SK-N-SH (cell line): ENCODE measurements at regions not wholly inside any gene's neighbourhood (a gene's known extent, or its start where the extent isn't known, plus 50 kb on each side); places are given as distances from the start of the nearest gene placed in this dataset.

Experiments used
- CTCF ChIA-PET: fragments of 300-600, 350-600 bp; formaldehyde crosslinking; extraction: SDS; loops from one replicate; lab custom pipeline; 2021; lab: Yijun Ruan, JAX
- POLR2A ChIA-PET: fragments of 350-600 bp; sonication (Branson Sonifier 250); formaldehyde crosslinking; extraction: SDS; loops from one replicate; lab custom pipeline; 2020; ENCODE audit warnings: antibody characterized with exemption, inconsistent platforms; lab: Yijun Ruan, JAX
- DNase-seq: peaks from one replicate; pipeline ENCODE4 v3.0.0; 2012
- H2AFZ ChIP-seq: fragments of 200-600 bp; sonication (generic); 2 replicates; pipeline ENCODE4 v1.8.1; 2016; ENCODE audit warnings: antibody characterized with exemption, mild to moderate bottlenecking, low read depth
- H3F3A ChIP-seq: fragments of 200-600 bp; sonication (generic); replicated peaks from 2 replicates; pipeline ENCODE3; 2016; ENCODE audit warnings: antibody characterized with exemption, mild to moderate bottlenecking; ENCODE audit not compliant: insufficient read depth
- H3K27ac ChIP-seq, 2 experiments: fragments of 200-500 bp in 1 of 2; fragments of 200-600 bp in 1 of 2; sonication (Bioruptor generic) in 1 of 2; sonication (generic), shearing (Covaris generic) in 1 of 2; 2 replicates each; pipeline versions ENCODE4 v1.5.1 to v1.6.1; 2014 to 2016; ENCODE audit warnings: low read depth in 2 of 2, inconsistent platforms in 1 of 2, low read length in 1 of 2, mild to moderate bottlenecking in 1 of 2, mixed read lengths in 1 of 2
- H3K27me3 ChIP-seq: fragments of 200-600 bp; sonication (generic), shearing (Covaris generic); 2 replicates; pipeline ENCODE4 v1.6.1; 2016; ENCODE audit warnings: mixed run types; ENCODE audit not compliant: insufficient read depth
- H3K36me3 ChIP-seq, 2 experiments: fragments of 200-500 bp in 1 of 2; fragments of 200-600 bp in 1 of 2; sonication (Bioruptor generic) in 1 of 2; sonication (generic) in 1 of 2; replicated peaks in 1 of 2; 2 replicates each; pipeline versions ENCODE3 to v1.5.1; 2014 to 2016; ENCODE audit warnings: low read length in 1 of 2, mild to moderate bottlenecking in 1 of 2; ENCODE audit not compliant: insufficient read depth in 2 of 2, control insufficient read depth in 1 of 2
- H3K4me1 ChIP-seq, 2 experiments: fragments of 200-500 bp in 1 of 2; fragments of 200-600 bp in 1 of 2; sonication (Bioruptor generic) in 1 of 2; sonication (generic), shearing (Covaris generic) in 1 of 2; 2 replicates each; pipeline versions ENCODE4 v1.5.1 to v1.6.1; 2014 to 2016; ENCODE audit warnings: low read depth in 1 of 2, low read length in 1 of 2, mixed run types in 1 of 2; ENCODE audit not compliant: insufficient read depth in 2 of 2, control insufficient read depth in 1 of 2
- H3K4me2 ChIP-seq: fragments of 200-600 bp; sonication (generic), shearing (Covaris generic); 2 replicates; pipeline ENCODE4 v1.6.1; 2017; ENCODE audit warnings: mixed run types
- H3K4me3 ChIP-seq, 2 experiments: fragments of 200-500 bp in 1 of 2; fragments of 200-600 bp in 1 of 2; sonication (Bioruptor generic) in 1 of 2; sonication (generic), shearing (Covaris generic) in 1 of 2; 2 replicates each; pipeline versions ENCODE4 v1.5.1 to v1.8.1; 2014 to 2016; ENCODE audit warnings: low read depth in 2 of 2, inconsistent platforms in 1 of 2, low read length in 1 of 2, mild to moderate bottlenecking in 1 of 2, mixed read lengths in 1 of 2, moderate library complexity in 1 of 2
- H3K79me2 ChIP-seq: fragments of 200-600 bp; sonication (generic); 2 replicates; pipeline ENCODE4 v1.8.1; 2017; ENCODE audit warnings: mild to moderate bottlenecking; ENCODE audit not compliant: insufficient read depth
- H3K9ac ChIP-seq: fragments of 200-600 bp; sonication (generic); 2 replicates; pipeline ENCODE4 v1.6.1; 2017; ENCODE audit warnings: mixed run types
- H3K9me2 ChIP-seq: fragments of 200-600 bp; sonication (generic); 2 replicates; pipeline ENCODE4 v1.6.1; 2017; ENCODE audit warnings: mixed run types
- H3K9me3 ChIP-seq: fragments of 200-600 bp; sonication (generic); 2 replicates; pipeline ENCODE4 v1.6.1; 2017; ENCODE audit warnings: mixed run types, mild to moderate bottlenecking, moderate library complexity
- H4K20me1 ChIP-seq: fragments of 200-600 bp; sonication (generic); 2 replicates; pipeline ENCODE4 v1.6.1; 2017; ENCODE audit warnings: mild to moderate bottlenecking, mixed run types; ENCODE audit not compliant: insufficient read depth
- EP300 ChIP-seq, 2 experiments: IDR thresholded peaks; 2 replicates each; pipeline versions ENCODE4 v1.4.0 to v1.6.1; 2012; ENCODE audit warnings: borderline replicate concordance in 1 of 2, low read depth in 1 of 2, low read length in 1 of 2
- EZH2phosphoT487 ChIP-seq: fragments of 200-600 bp; sonication (generic); IDR thresholded peaks from 2 replicates; pipeline ENCODE4 v1.6.1; 2017; ENCODE audit warnings: low read depth, mixed run types, mild to moderate bottlenecking, antibody characterized with exemption, moderate library complexity, borderline replicate concordance
- FOXJ3 ChIP-seq: sonication (generic); formaldehyde crosslinking; IDR thresholded peaks from 2 replicates; pipeline ENCODE4 v1.5.1; 2020; ENCODE audit warnings: mild to moderate bottlenecking, missing genetic modification reagents
- FOXM1 ChIP-seq: IDR thresholded peaks from 2 replicates; pipeline ENCODE4 v1.4.0; 2012; ENCODE audit warnings: low read depth, mild to moderate bottlenecking
- GATA2 ChIP-seq: sonication (generic); formaldehyde crosslinking; IDR thresholded peaks from 2 replicates; pipeline ENCODE4 v1.5.0; 2020; ENCODE audit warnings: mild to moderate bottlenecking, missing genetic modification reagents
- NRF1 ChIP-seq: IDR thresholded peaks from 2 replicates; pipeline ENCODE4 v1.6.1; 2012; ENCODE audit warnings: low read depth, mild to moderate bottlenecking, low read length
- POLR2AphosphoS5 ChIP-seq: IDR thresholded peaks from 2 replicates; pipeline ENCODE4 v1.6.1; 2012; ENCODE audit warnings: low read depth, low read length
- RCOR1 ChIP-seq: fragments of 150-350 bp; IDR thresholded peaks from 2 replicates; pipeline ENCODE4 v1.6.1; 2017; ENCODE audit warnings: antibody characterized with exemption, low read length
- REST ChIP-seq: IDR thresholded peaks from 2 replicates; pipeline ENCODE4 v1.6.1; 2012; ENCODE audit warnings: mild to moderate bottlenecking, low read depth, low read length, moderate library complexity
- RXRA ChIP-seq: IDR thresholded peaks from 2 replicates; pipeline ENCODE4 v1.4.0; 2012; ENCODE audit warnings: low read depth, mild to moderate bottlenecking, borderline replicate concordance
- SIN3A ChIP-seq: IDR thresholded peaks from 2 replicates; pipeline ENCODE4 v1.6.1; 2012; ENCODE audit warnings: low read depth, mild to moderate bottlenecking, low read length, moderate library complexity, borderline replicate concordance
- TCF12 ChIP-seq: IDR thresholded peaks from 2 replicates; pipeline ENCODE4 v1.4.0; 2012
- TEAD4 ChIP-seq: IDR thresholded peaks from 2 replicates; pipeline ENCODE4 v1.4.0; 2012; ENCODE audit warnings: mild to moderate bottlenecking, borderline replicate concordance; ENCODE audit not compliant: insufficient read depth
- USF1 ChIP-seq: IDR thresholded peaks from 2 replicates; pipeline ENCODE4 v1.4.0; 2012; ENCODE audit warnings: low read depth, borderline replicate concordance
- USF2 ChIP-seq: fragments of 150-350 bp; IDR thresholded peaks from 2 replicates; pipeline ENCODE4 v1.6.1; 2017; ENCODE audit warnings: antibody characterized with exemption, low read length, low read depth, borderline replicate concordance
- WGBS: methylation state at CpG from one replicate; pipeline ENCODE4 v1.1.6; 2017; ENCODE audit warnings: low lambda C conversion rate; 5-methylcytosine and 5-hydroxymethylcytosine counted together
- TF ChIP-seq, protein P1 (sequence below): IDR thresholded peaks from 2 replicates; pipeline ENCODE4 v1.4.0; 2012; ENCODE audit warnings: low read depth, borderline replicate concordance

DNA sequence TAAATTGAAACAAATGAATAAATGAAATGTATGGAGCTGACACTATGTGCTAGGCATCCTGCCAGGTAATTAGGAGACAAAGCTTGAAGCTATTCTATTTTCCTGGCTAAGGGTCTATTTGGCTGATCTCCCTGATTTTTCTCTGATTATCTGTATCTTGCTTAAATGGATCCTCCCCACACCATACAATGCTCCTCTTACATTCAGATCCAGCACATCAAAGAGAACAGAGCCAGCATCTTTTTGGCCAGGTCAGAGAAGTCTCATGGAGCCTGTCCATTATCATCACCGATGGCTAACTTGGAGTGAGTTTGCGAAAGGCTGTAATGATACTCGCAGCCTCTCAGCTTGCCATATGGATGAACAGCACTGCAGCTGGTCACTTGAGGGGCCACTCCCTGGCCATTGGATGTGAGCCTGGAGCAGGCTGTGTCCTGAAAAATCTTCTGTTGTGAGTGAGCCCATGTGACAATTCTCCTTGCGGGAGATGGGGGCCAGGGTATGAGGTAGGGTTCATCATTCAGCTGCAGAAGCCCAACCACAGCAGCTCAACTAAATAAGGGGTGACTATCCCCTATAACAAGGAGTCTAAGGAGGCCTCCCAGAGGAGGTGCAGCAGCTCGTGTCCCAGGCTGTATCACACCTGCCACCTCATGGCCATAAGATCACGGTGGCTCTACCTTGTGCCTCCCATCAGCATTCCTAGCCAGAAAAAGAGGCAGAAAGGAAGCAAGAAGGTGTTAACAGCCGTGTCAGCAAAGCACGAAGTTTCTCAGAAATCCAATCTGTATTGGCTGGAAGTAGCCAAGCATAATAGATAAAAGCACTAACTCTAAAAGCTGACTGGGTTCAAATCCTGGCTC lies 69.3 kb upstream of the ST8SIA2 start:
- Histone ChIP-seq H4K20me1 (no peaks in the 10 kb centered on the region), H3F3A (no peaks in the 10 kb centered on the region), H3K27me3 (no peaks in the 10 kb centered on the region), H3K36me3 (no peaks in the 10 kb centered on the region), H3K4me3 (no peak overlapping the region), H3K4me1 (peaks cover 0 to 16% of the 10 kb centered on the region in 2 experiments; a peak in 1 of 4 replicates), H2AFZ (no peak overlapping the region), H3K27ac (peak overlapping the region in 1 of 2 experiments; percentile 60; a peak in 2 of 4 replicates), H3K79me2 (no peaks in the 10 kb centered on the region), H3K4me2 (no peak overlapping the region), H3K9ac (no peak overlapping the region)
- 14% methylated on average over 7 of the region's 8 CpGs for WGBS
- ChIA-PET POLR2A (no interaction called here), CTCF (interaction anchor here (0.5 to 1.4 kb wide), 6 partner anchors 14 to 925 kb away, joined by 3 to 7 read pairs (median 3); partner anchors contain the start of gene ST8SIA2)
- DNase-seq: peak; percentile 59
- TF ChIP-seq GATA2: peak; percentile 77
- TF ChIP-seq RCOR1: 0 out of 2 replicates have a peak, but pooled peaks have one; percentile 65
- TF ChIP-seq SIN3A: no peak
- TF ChIP-seq EP300 (IDR thresholded peaks at IDR 0.05; ENCODE audit: borderline replicate concordance in 1 of 2, low read depth in 1 of 2, low read length in 1 of 2): peak in 1 of 2 experiments; percentile 58; a peak in 1 of 4 replicates
- TF ChIP-seq FOXJ3: no peak; the same call in 1 of the 2 replicates
- no peak for TF ChIP-seq EZH2phosphoT487
- TF ChIP-seq, all 33 proteins: peak for 3
- Histone ChIP-seq H3K9me3 (no peaks in the 10 kb centered on the region), H3K9me2 (no peaks in the 10 kb centered on the region)

- Histone ChIP-seq H3K79me2 (no peaks in the 10 kb centered on the region), H3K4me3 (no peak overlapping the region), H3K4me1 (peaks cover 0 to 16% of the 10 kb centered on the region in 2 experiments; a peak in 1 of 4 replicates), H3F3A (no peaks in the 10 kb centered on the region), H3K9ac (no peak overlapping the region), H3K9me2 (no peaks in the 10 kb centered on the region), H3K36me3 (no peaks in the 10 kb centered on the region), H3K27ac (no peak overlapping the region), H3K9me3 (no peaks in the 10 kb centered on the region), H3K4me2 (no peak overlapping the region), H3K27me3 (no peaks in the 10 kb centered on the region), H2AFZ (no peak overlapping the region), H4K20me1 (no peaks in the 10 kb centered on the region)
- ChIA-PET POLR2A (no interaction called here), CTCF (interaction anchor here (1.3 kb wide), 1 partner anchor 9 kb away, joined by 6 read pairs; no protein-coding TSS in a partner anchor)
- no peak for DNase-seq
- 4% methylated on average over 5 of the region's 6 CpGs for WGBS
- TF ChIP-seq USF2: no peak
- no peak for TF ChIP-seq TCF12
- no peak for TF ChIP-seq RXRA
- no peak for TF ChIP-seq FOXJ3
- TF ChIP-seq, protein P1, sequence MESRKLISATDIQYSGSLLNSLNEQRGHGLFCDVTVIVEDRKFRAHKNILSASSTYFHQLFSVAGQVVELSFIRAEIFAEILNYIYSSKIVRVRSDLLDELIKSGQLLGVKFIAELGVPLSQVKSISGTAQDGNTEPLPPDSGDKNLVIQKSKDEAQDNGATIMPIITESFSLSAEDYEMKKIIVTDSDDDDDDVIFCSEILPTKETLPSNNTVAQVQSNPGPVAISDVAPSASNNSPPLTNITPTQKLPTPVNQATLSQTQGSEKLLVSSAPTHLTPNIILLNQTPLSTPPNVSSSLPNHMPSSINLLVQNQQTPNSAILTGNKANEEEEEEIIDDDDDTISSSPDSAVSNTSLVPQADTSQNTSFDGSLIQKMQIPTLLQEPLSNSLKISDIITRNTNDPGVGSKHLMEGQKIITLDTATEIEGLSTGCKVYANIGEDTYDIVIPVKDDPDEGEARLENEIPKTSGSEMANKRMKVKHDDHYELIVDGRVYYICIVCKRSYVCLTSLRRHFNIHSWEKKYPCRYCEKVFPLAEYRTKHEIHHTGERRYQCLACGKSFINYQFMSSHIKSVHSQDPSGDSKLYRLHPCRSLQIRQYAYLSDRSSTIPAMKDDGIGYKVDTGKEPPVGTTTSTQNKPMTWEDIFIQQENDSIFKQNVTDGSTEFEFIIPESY: no peak
- no peak for TF ChIP-seq REST
- TF ChIP-seq NRF1: no peak
- TF ChIP-seq EZH2phosphoT487: no peak
- no peak for TF ChIP-seq TEAD4
- no peak for TF ChIP-seq USF1
- no peak for TF ChIP-seq RCOR1
- TF ChIP-seq FOXM1: no peak
- no peak for TF ChIP-seq POLR2AphosphoS5
Measured at GRCh38 chr15:92326236-92326635, 67.4 kb upstream of the ST8SIA2 start.
